Peyer's patch (tissue), 4 donors: ENCODE measurements at regions not wholly inside any gene's neighbourhood (a gene's known extent, or its start where the extent isn't known, plus 50 kb on each side); places are given as distances from the start of the nearest gene placed in this dataset.
A peak's percentile ranks its signal among the peaks of the same experiment; 100 is the strongest.

Experiments
- DNase-seq, 3 donors: peaks; one replicate each; pipeline ENCODE4 v3.0.0-alpha.2; 2017 to 2019
- H3K27ac ChIP-seq, 4 donors: fragments of 200-600 bp; sonication (generic); one replicate each; pipeline ENCODE4 v1.5.1; 2016 to 2019
- H3K27me3 ChIP-seq, 2 donors: fragments of 200-600 bp; sonication (generic); one replicate each; pipeline ENCODE4 v1.5.1; 2019
- H3K36me3 ChIP-seq, 3 donors: fragments of 200-600 bp; sonication (generic); one replicate each; pipeline ENCODE4 v1.5.1; 2016 to 2019
- H3K4me1 ChIP-seq, 4 donors: fragments of 200-600 bp; sonication (generic); one replicate each; pipeline ENCODE4 v1.5.1; 2016 to 2019
- H3K4me3 ChIP-seq, 4 donors: fragments of 200-600 bp; sonication (generic); 1 replicate in 3 of 4; 2 replicates in 1 of 4; pipeline ENCODE4 v1.5.1; 2016 to 2019; ENCODE audit warnings: mild to moderate bottlenecking in 1 of 4
- H3K9me3 ChIP-seq, 4 donors: fragments of 200-600 bp; sonication (generic); one replicate each; pipeline ENCODE4 v1.5.1; 2016 to 2019; ENCODE audit warnings: mild to moderate bottlenecking in 1 of 4
- CTCF ChIP-seq, 6 experiments: fragments of 450-650 bp in 4 of 6; fragments of 200-600 bp in 2 of 6; sonication (generic) in 1 of 6; IDR thresholded peaks; one replicate each; pipeline ENCODE4 v1.5.1; 2017 to 2019; ENCODE audit warnings: antibody characterized with exemption in 6 of 6, mild to moderate bottlenecking in 3 of 6, moderate library complexity in 1 of 6
- POLR2A ChIP-seq, 2 donors: fragments of 450-650 bp; IDR thresholded peaks; one replicate each; pipeline ENCODE4 v1.5.1; 2017; ENCODE audit warnings: antibody characterized with exemption in 2 of 2, mild to moderate bottlenecking in 2 of 2, moderate library complexity in 2 of 2

DNA sequence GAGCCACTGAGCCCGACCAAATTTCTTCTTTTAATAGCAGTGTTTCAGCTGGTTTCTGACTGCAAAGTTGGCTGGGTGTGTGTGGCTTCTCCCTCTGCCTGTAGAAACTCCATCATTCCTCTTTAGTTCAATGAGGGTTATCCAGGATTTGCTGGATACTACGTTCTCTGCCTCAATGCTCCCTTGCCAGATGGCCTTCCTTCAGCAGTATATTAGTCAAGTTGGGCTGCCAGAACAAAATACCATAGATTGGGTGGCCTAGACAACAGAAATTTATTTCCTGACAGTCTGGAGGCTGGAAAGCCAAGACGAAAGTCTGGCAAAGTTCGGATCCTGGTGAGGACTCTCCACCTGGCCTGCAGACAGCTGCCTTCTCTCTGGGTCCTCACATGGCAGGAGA is 103.7 kb downstream of the NOG start:
- no peak overlapping the region for H3K4me3 ChIP-seq
- no peaks in the 10 kb centered on the region for H3K27me3 ChIP-seq
- H3K27ac ChIP-seq: no peak overlapping the region
- no peaks in the 10 kb centered on the region for H3K4me1 ChIP-seq
- H3K36me3 ChIP-seq: no peaks in the 10 kb centered on the region
- DNase-seq: no peak
- TF ChIP-seq POLR2A (IDR thresholded peaks at IDR 0.05) (no peak), CTCF (IDR thresholded peaks at IDR 0.05) (no peak)
- no peaks in the 10 kb centered on the region for H3K9me3 ChIP-seq

DNA sequence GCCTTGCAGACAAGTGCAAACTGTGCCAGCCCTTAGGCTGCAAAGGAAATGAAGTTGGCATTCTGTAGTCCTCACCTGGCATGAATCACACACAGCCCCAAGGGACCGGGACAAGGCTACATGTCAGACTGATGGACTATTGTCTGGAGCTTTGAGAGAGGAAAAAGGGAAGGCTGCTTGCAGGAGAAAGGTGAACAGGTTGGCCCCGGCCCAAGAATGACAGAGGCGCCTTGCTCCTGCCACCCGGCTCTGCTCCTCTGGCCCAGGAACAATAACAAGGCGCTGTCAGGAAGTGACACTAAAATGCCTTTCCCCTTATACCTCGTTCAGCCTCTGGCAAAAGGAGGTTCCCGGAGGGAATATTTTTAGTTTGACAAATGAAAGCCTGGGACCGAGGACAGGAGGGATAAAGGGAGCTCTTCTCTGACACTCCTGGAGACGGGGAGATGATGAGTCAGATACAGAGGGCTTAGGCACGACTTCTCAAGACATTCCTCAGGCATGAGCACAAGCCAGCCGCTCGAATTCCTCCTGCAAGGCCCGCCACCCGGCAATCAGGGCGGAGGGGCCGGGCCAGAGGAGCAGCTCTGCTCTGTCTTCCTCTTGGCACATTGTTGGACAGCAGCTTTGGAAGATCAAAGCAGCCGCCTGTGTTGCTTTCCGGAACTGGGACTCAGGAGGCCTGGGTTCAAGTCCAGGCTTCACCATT is 105.8 kb downstream of the NOG start:
- peak overlapping the region in 1 of 4 donors; percentile 11 for H3K27ac ChIP-seq

DNA sequence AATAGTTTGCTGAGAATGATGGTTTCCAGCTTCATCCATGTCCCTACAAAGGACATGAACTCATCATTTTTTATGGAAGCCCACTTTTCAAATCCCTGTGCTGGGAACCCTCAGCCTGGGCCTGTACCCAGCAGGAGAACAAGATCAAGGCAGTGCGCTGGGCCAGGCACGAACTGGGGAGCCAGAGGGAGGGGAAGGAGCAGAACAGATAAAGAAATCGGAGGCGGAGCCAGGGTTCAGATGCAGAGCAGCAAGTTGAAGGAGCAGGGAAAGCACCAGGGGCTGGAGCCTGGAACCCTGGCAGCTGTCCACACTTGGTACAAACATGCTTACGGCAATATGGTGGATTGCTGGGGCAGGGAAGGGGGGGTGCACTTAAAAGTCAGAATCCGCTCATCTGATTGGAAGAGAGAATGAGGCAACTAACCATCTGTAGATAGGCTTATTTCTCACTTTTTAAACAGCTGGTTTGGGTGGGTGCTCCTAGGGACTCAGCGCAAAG is 107.5 kb downstream of the NOG start:
- Histone ChIP-seq H3K27ac (no peak overlapping the region), H3K4me3 (no peak overlapping the region), H3K9me3 (no peaks in the 10 kb centered on the region), H3K27me3 (no peaks in the 10 kb centered on the region), H3K36me3 (no peaks in the 10 kb centered on the region), H3K4me1 (no peaks in the 10 kb centered on the region)
- no peak for TF ChIP-seq POLR2A (IDR thresholded peaks at IDR 0.05)
- DNase-seq: no peak

More for the DNA sequence above, 105.8 kb downstream of the NOG start:
- no peaks in the 10 kb centered on the region for H3K27me3 ChIP-seq
- no peaks in the 10 kb centered on the region for H3K4me1 ChIP-seq
- TF ChIP-seq POLR2A (IDR thresholded peaks at IDR 0.05): no peak
- TF ChIP-seq CTCF (IDR thresholded peaks at IDR 0.05): no peak
- no peak overlapping the region for H3K4me3 ChIP-seq
- no peaks in the 10 kb centered on the region for H3K9me3 ChIP-seq
- peak in 1 of 3 donors; percentile 54 for DNase-seq
- H3K36me3 ChIP-seq: no peaks in the 10 kb centered on the region

DNA sequence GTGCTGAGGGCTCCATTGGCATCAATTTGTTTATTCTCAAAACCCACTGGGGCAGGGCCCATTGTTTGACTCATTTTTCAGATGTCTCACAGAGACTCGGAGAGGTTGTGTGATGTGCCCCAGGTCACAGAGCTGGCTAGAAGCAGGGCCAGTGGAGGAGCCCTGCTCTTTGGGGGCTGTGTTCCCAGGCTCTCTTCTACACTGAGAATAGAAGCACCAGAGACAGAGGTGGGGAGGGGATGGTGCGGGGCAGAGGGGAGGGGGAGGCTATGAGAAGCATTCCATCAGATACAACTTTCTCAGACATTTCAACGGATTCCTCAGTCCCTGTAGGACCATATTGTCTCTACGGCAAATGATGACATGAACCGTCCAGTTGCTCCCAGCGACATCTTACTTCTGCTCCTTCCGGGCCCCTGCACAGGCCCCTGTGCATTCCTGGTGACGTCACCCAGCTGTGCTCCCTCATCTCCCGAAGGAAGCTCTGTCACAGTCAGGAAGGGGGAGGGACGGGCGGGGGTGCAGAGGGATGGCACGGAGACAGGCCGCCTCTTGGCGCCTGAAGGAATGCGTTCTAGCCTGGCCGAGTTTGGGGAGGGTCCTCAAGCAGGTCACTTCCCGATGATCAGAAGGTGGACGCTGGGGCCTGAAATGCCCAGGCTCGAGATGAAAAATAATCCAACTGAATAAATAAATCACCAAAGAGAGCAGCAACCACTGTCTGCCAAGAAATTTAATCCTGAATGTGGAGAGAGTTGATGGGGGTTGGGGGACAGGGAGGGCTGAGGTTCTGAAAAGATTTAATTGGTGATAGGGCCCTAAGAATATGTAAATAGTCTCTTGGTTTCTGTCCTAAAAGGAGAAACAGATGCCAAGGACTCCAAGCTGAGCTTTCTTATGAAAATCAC is 114.1 kb downstream of the NOG start:
- Histone ChIP-seq H3K27me3 (no peaks in the 10 kb centered on the region), H3K27ac (no peak overlapping the region), H3K9me3 (no peaks in the 10 kb centered on the region), H3K4me3 (no peak overlapping the region), H3K4me1 (no peaks in the 10 kb centered on the region), H3K36me3 (no peaks in the 10 kb centered on the region)
- TF ChIP-seq CTCF (IDR thresholded peaks at IDR 0.05) (no peak), POLR2A (IDR thresholded peaks at IDR 0.05) (no peak)
- DNase-seq: no peak

GRCh38 chr17:56708220-56708558 is 114.7 kb downstream of the NOG start:
- H3K4me3 ChIP-seq: no peak overlapping the region
- no peaks in the 10 kb centered on the region for H3K4me1 ChIP-seq
- no peaks in the 10 kb centered on the region for H3K27me3 ChIP-seq
- H3K9me3 ChIP-seq: no peaks in the 10 kb centered on the region
- TF ChIP-seq CTCF (IDR thresholded peaks at IDR 0.05) (no peak), POLR2A (IDR thresholded peaks at IDR 0.05) (no peak)
- no peak for DNase-seq
- H3K27ac ChIP-seq: no peak overlapping the region
- no peaks in the 10 kb centered on the region for H3K36me3 ChIP-seq
